ENCODE measurements at regions not wholly inside any gene's neighbourhood (a gene's known extent, or its start where the extent isn't known, plus 50 kb on each side); places are given as distances from the start of the nearest gene placed in this dataset.
"Not testable (repeated sequence)": the region's sequence is repeated elsewhere in the genome, so short reads cannot be mapped to it uniquely, and the experiment has no call there.

DNA sequence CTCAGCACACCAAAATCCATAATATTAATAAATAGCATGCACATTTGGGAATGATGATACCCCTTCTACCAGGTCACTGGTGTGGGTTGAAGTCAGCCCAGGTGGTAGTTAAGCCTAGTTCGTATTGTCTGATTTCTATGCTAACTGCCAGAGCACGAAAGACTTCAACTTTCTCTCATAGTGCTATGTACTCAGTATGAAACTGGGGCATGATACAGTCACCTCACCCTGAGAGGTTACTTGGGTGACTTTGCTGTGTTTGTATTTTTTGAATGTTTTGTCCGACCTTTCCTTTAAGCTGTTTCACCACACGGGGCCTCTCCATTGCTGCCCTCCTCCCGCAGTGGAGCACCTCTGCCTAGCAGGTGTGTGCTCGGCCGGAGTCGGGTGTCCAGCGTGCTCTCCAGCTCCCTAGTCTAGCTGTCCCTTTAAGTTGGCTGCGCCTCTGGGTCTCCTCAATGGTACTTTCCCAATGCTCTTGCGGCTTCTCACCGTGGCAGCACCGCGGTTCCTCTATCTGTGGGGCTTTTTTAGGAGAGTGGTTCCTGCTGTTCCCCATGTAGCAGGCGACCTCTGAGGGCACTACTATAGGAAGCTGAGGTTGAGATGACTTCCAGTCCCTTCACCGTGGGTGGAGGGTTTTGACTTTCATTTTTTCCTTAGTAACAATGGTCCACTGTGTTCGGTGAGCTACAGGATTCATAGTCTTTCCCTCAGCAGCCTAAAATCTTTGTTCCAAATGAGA lies 524.0 kb upstream of the PFKP start:
- DNase-seq (ENCODE audit: low read depth): no peak

GRCh38 chr10:2541176-2541575 lies 526.2 kb upstream of the PFKP start:
- DNase-seq (ENCODE audit: low read depth): no peak

DNA sequence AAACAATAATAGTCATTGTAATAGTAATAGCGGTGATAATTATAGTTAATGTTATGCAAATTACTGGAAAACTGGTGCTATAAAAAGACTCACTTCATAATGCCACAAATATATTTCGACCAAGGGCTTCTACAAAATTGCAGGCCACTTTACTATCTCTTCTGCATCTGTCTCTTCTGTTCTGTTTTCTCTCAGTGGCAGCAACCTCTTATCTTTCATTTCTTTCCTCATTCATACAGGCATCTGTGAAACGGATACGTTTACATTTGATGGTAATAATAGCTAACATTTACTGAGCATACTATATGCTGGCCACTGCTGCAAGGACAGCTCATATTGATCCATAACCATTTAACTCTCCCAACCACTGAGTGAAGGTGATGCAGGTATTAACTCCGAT lies 537.4 kb upstream of the PFKP start:
- no peak for DNase-seq (ENCODE audit: low read depth)

- DNase-seq (ENCODE audit: low read depth): no peak
Observed at GRCh38 chr10:2525781-2526180, 541.6 kb upstream of the PFKP start.

- no peak for DNase-seq (ENCODE audit: low read depth)
Observed at GRCh38 chr10:2519139-2519538, 548.2 kb upstream of the PFKP start.

DNA sequence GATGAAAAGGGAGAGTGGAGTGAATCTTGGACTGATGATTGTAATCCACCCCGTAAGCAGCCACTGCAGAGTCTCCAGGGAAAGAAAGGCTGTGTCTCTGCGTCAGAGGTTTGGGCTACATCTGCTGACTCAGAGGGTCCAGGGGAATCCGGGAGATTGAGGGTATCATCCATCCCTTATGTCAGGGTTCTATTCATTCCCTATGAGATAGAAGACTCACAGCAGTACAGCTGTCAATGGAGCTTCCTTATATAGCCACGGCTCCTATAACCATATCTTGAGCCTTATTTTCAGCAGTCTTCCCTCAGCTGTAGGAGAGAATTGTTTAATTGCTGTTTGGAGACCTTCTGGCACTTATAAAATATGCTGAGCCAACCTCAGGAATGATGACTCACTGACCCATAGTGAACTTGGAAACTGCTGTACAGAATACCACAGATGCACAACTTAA lies 558.2 kb upstream of the PFKP start:
- DNase-seq (ENCODE audit: low read depth): no peak

DNA sequence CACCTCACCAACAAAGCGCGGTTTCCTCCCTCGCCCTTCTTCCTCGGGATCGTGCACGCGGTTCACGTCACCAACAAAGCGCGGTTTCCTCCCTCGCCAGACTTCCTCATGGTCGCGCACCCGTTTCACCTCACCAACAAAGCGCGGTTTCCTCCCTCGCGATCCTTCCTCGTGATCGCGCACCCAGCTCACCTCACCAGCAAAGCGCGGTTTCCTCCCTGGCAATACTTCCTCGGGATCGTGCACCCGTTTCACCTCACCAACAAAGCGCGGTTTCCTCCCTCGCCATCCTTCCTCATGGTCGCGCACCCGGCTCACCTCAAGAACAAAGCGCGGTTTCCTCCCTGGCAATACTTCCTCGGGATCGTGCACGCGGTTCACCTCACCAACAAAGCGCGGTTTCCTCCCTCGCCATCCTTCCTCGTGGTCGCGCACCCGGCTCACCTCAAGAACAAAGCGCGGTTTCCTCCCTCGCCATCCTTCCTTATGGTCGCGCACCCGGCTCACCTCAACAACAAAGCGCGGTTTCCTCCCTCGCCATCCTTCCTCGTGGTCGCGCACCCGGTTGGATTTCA lies 565.9 kb upstream of the PFKP start:
- not testable (repeated sequence) for DNase-seq (ENCODE audit: low read depth)

DNA sequence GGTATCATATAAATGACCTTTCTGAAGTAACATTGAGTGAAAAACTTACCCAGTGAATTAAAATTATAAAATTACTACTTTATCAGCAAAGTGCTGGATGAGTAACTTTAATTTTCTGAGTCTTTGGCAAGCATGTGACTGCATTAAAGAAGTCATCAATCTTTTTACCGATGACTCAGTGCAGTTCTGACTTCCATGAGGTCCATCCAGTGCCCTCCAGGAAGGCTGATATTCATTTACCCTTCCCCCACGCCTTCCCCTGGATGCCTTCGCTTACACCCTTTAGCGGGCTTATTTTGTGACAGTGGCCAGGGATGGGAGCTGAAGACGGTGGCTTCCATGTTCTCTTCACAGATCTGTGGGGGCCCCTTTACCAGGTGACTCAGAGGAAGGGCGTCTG lies 572.9 kb upstream of the PFKP start:
- no peak for DNase-seq (ENCODE audit: low read depth)

DNA sequence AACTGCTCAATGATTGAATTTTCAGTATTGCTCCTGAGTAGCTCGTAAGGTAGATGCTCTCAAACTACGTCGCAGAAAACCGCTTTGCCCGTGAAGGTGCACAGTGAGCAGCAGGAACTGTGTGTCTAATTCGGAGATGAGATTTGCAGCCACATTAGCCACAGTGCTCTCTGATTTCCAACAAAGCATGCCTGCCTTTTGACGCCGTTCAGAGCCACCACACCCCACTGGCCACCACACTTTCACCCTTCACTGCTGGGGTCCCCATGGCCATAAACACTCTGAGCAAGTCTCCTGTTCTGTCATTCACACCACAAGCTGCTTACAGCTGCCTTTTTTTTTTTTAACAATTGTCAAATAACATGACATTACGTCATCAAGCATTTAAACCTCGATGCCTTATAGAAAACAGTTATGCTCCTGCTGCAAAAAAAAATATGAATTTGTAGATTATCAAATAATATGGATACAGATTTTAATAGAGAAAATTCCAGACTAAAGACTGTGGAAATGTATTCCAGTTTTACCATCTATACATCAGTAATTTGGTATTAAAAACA lies 578.8 kb upstream of the PFKP start:
- DNase-seq (ENCODE audit: low read depth): no peak

- no peak for DNase-seq (ENCODE audit: low read depth)
Observed at GRCh38 chr10:2487921-2488320, 579.4 kb upstream of the PFKP start.

- DNase-seq (ENCODE audit: low read depth): no peak
Observed at GRCh38 chr10:2478656-2479055, 588.7 kb upstream of the PFKP start.

GRCh38 chr10:2476812-2477553 lies 590.4 kb upstream of the PFKP start:
- DNase-seq (ENCODE audit: low read depth): no peak

- no peak for DNase-seq (ENCODE audit: low read depth)
Observed at GRCh38 chr10:2476218-2476811, 591.0 kb upstream of the PFKP start.

GRCh38 chr10:2475711-2476217 lies 591.6 kb upstream of the PFKP start:
- no peak for DNase-seq (ENCODE audit: low read depth)

DNA sequence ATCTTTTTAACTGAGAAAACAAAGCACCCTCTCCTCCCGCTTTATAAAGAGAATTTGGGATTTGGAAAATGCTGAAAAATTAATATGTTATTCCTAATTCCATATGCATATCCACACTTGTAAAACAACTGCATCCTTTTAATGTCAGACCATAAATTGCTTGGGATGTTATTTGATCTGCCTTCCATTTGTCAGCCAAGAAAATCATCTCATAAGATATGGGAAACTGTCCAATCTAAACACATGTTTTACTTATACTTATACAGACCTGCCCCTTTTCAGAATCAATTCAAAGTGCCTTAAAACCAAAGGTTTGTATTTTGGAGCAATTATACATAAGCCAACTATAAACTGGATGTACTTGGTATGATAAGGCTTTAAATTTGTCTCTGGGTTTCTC lies 595.5 kb upstream of the PFKP start:
- no peak for DNase-seq (ENCODE audit: low read depth)

GRCh38 chr10:2469802-2470201 lies 597.5 kb upstream of the PFKP start:
- DNase-seq (ENCODE audit: low read depth): no peak

- no peak for DNase-seq (ENCODE audit: low read depth)
Observed at GRCh38 chr10:2464483-2464882, 602.9 kb upstream of the PFKP start.

GRCh38 chr10:2463316-2463715 lies 604.0 kb upstream of the PFKP start:
- no peak for DNase-seq (ENCODE audit: low read depth)

- no peak for DNase-seq (ENCODE audit: low read depth)
Observed at GRCh38 chr10:2462581-2462980, 604.8 kb upstream of the PFKP start.

GRCh38 chr10:2460812-2461211 lies 606.5 kb upstream of the PFKP start:
- no peak for DNase-seq (ENCODE audit: low read depth)

DNA sequence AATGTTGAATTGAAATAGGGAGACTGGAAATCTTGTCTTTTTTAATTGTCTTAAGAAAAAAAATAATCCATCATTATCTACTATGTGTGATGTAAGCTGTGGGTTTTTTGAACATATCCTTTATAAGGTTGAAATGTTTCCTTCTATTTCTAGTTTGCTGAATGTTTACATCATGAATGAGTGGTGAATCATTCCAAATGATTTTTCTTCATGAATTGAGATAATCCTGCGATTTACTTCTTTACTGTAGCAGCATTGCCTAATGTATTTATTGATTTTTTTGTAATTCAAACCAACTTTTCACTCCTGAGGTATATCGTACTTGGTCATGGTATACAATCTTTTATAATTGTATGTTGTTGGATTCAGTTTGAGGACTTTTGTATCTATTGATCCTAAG lies 607.6 kb upstream of the PFKP start:
- DNase-seq (ENCODE audit: low read depth): no peak

GRCh38 chr10:2456834-2457233 lies 610.5 kb upstream of the PFKP start:
- no peak for DNase-seq (ENCODE audit: low read depth)
